Umbilical cord (tissue), 1 donor: ENCODE measurements at regions not wholly inside any gene's neighbourhood (a gene's known extent, or its start where the extent isn't known, plus 50 kb on each side); places are given as distances from the start of the nearest gene placed in this dataset.

Experiments used
- DNase-seq: peaks from one replicate; pipeline ENCODE4 v3.0.0-alpha.2; 2015; ENCODE audit warnings: low spot score

GRCh38 chr15:87805117-87805820 is 451.3 kb downstream of the NTRK3 start:
- peak; percentile 14 for DNase-seq

- no peak for DNase-seq
Observed at GRCh38 chr15:87804451-87804850, 452.1 kb downstream of the NTRK3 start.

GRCh38 chr15:87799838-87800237 is 456.7 kb downstream of the NTRK3 start:
- DNase-seq: no peak

DNA sequence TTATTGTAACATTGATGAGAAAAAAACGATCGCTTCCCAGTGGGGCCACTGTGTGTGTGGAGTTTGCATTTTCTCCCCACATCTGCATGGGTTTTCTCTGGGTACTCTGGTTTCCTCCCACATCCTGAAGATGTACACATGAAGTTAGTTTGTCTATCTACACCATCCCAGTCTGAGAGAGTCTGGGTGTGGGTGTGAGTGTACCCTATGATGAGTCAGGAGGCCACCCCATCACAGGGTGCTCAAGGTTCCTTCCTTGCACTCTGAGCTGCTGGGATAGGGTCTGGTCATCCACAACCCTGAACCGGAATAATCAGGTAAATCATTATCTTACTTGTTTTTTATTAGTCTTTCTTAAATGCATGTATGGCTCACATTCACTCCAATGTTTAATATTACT is 457.1 kb downstream of the NTRK3 start:
- no peak for DNase-seq

- no peak for DNase-seq
Observed at GRCh38 chr15:87793725-87794124, 462.8 kb downstream of the NTRK3 start.

GRCh38 chr15:87792250-87793040 is 464.1 kb downstream of the NTRK3 start:
- DNase-seq: peak; percentile 91

GRCh38 chr15:87781959-87782625 is 474.4 kb downstream of the NTRK3 start:
- no peak for DNase-seq

DNA sequence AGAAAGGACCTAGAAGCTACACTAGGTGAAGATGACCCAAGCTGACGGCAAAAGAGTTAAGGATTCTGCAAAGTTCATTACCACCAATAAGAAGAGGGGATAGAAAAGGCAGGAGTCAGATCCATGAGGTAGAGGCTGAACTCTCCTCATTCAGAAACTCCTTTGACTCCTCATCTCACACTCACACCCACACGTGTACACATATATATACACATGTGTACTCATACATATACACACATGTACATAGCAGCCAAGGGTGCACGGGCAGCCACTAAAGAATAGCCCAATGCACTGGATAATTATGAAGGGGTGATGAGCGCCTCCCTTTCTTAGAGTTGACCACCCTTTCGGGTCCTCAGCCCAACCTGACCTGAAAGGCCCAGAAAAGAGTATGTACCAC is 476.8 kb downstream of the NTRK3 start:
- DNase-seq: no peak

DNA sequence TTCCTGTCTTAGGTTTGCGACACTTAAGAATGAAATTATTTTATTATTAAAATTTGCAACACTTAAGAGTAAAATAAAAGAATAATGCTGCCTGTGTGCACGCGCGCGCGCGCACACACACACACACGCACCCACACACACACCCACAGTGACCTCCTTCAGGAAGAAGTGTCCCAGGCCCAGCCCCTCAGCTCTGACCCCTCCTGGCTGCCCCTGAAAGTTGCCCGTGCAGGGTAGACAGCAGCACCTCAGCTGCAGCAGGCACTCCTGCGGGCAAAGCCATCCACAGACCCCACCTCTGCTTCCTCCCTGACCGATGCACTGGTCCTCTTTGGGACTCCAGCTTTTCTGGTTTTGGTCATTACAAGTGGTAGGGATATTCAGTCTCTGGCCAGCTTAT is 478.2 kb downstream of the NTRK3 start:
- DNase-seq: no peak

DNA sequence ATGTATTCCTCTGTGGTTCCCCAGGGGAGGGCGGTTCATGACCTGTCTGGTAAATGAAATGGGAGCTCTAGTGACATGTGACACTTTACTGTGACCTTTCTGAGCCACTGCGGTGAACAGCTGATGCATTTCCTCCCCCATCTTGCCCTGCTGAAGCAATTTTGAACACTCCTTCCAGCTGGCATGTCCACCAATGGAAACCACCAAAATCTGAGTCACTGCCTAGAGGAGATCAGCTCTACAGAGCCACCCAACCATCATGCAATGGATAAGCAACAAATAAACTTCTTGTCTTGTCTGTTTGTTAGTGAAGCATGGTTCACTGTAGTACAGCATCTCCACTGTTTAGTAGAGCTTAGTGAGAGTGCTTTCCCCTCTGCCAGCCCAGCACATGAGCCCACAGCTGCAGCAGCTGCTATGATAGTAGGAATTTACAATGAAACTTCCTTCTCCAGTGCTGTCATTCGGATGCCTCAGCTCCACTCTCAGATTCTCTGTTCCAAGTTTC is 479.4 kb downstream of the NTRK3 start:
- DNase-seq: no peak

DNA sequence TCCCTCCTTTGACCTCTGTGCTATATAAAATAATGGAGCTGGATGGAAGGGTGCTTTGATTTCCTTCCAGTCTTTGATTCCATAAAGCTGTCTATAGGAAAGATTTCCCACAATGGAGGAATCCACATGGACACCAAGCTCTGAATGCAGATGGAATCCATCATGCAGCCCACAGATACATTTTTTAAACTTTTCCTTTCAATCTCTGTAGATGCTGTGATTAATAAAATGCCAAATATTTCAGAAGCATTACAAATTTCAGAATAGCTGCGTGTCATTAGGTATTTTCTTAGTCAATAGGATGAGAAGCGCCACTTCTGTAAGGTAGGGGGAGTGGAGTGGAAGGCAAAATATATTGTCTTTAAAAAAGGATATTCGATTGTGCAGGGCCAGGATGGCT is 489.0 kb downstream of the NTRK3 start:
- no peak for DNase-seq

DNA sequence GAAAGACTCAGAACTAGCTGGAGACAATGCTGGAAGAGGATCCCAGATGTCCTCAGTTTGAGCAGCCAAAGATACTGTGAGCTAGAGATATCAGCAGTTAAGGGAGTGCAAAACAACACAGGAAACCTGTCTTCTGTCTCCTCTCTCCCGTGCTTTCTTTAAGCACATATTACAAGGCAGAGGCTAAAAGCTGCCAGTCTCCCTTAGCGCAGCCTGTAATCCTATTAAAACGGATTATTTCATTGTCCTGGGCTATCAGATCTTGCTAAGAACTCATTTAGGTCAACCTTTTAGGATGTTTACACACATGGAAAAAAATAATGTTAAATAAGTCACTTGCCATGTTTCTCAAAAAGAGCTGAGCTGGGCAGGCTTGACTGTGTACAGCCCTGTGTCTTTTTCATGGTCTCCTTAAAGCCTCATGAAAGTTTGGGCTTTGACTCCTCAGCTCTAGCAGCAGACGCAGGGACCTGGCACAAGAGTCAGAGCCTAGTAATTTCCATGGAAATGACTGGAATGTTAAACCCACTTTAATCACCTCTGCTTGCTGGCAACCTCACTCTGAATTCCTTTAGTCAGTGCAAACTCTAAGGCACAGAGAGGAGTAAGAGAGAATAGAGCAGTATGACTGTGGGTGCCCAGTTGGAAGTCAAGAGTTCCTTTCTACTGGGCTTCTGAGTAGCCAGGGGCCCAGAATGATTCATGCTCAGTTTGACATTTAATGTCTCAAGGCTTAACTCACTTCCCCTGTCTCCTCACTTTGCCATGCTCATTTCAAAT is 491.9 kb downstream of the NTRK3 start:
- peak; percentile 69 for DNase-seq

- no peak for DNase-seq
Observed at GRCh38 chr15:87763837-87764236, 492.7 kb downstream of the NTRK3 start.

DNA sequence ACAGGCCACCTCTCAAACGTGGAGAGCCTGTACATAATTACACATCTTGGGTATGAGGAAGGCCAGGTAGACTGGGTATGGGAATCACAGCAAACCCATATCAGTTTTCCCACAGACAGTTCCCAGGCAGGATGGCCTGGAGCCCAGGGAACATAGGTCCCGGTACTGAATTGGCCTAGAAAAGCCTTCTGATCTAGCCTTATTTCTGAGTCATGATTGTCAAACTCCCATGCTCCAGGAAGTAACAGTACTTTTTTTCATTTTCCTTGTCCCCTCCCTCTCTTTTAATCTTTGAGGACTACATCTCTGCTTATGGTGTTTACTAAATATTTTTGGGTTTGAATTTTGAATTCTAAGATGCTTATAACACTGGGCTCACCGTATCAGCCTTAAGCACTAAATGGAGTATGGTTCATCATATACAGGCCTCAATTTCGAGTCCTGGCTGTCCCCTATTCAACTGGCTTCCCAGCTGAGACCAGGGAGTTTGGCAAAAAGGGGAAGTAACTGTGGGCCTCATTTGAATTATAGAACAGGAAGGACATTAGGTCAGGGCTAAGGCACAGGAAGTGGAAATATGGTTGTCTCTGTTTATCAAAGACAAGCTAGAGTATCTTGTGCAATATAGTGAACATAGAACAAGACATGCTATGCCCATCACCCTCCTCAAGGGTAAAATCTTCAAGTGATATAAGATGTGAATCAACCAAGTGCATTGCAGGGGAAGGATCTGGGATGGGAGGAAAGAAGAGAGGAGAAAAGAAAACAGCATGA is 494.6 kb downstream of the NTRK3 start:
- no peak for DNase-seq

DNA sequence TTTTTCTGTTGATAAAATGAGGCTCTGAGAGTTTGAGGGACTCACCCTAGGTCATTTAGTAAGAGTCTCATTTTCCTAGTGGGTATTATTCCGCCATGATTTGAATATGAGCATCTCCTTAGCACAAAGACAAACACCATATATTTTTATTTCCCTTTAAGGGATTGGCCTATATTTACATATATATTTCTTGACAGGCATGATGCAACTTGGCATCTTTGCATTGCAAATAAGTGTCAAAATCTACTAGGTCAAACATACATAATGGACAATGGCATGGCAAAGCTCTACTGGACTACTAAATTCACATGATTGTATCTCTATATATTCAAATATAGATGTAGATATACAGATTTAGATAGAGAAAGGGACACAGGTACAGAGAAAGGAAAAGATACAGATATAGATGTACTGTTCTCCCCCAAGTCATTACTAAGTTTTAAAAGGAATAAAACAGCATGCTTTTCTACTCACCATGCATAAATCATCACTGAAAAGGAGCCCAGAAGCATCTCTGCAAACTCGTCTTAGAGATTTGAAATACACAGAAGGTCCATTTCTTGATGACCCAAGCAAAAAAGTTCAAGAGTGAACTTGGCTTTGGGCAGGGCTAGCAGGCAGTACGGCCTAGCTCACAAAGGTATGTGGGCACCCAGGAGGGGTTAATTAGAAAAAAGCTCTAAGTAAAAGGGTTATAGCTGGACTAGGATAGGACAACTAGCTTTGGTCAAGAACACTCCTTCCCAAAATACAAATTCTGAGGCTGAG is 495.8 kb downstream of the NTRK3 start:
- DNase-seq: no peak

DNA sequence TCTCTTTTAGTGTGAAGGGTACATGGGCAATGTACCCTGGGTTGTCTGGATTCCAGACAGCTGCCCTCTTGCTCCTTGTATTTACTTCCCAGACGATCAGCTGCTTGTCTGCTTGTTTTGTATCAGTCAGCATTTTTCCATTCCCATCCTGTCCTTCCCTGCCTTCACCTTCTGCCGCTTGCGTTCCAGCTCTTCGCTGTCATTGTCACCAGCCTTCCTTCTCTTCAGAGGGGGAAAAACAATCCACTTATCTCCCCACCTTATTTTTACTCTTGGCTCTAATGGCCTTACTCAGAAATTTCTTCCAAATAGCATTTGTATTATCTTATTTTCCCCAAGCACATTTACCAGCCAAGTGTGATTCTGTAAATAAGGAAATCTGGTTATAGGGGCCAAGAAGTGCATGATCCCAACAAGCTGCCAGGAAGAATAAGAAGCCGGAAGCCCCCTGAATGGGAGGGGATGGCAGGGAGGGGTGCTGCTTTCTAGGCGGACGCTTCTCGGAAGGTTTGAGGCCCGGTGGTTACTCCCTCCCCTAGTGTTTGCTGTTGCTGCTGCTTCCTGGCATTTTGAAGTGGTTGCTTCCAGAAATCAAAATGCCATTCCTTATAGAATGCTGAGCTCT is 497.6 kb downstream of the NTRK3 start:
- DNase-seq: no peak

- DNase-seq: no peak
Observed at GRCh38 chr15:87757084-87757483, 499.5 kb downstream of the NTRK3 start.

DNA sequence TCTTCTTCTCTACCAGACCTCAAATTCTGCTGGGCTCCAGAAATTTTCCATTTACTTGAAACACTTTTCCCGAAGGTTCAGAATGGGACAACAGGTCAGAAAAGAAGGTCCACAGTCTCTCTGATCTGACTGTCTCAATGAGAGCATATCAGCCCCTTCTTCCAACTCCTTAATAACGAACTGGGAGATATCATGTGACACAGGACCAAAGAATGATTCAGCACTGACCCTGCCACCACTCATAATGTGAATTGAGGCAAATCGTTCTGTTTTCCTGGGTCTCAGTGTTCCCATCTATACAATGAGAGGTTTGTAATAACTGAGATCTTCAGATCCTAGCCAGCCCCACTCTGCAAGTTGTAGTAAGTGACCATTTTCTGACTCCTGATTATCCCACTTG is 500.5 kb downstream of the NTRK3 start:
- no peak for DNase-seq

- DNase-seq: no peak
Observed at GRCh38 chr15:87755226-87755625, 501.3 kb downstream of the NTRK3 start.

GRCh38 chr15:87753539-87753938 is 503.0 kb downstream of the NTRK3 start:
- no peak for DNase-seq
